GM23338 (cell line): ENCODE measurements at regions not wholly inside any gene's neighbourhood (a gene's known extent, or its start where the extent isn't known, plus 50 kb on each side); places are given as distances from the start of the nearest gene placed in this dataset.

Source experiments
- ATAC-seq: fragments of 200-7000 bp; cut with Tn5 transposase; 3 replicates; pipeline ENCODE4 v1.9.1; 2020
- DNase-seq: peaks from one replicate; pipeline ENCODE4 v3.0.0-alpha.2; 2015; ENCODE audit warnings: low spot score
- H2AFZ ChIP-seq: fragments of 200-600 bp; sonication (generic); 2 replicates; pipeline ENCODE4 v1.8.0; 2016; ENCODE audit warnings: antibody characterized with exemption, mild to moderate bottlenecking, moderate library complexity
- H3F3A ChIP-seq: fragments of 200-600 bp; sonication (generic); replicated peaks from 2 replicates; pipeline ENCODE4 v1.8.0; 2017; ENCODE audit warnings: antibody characterized with exemption, mixed run types, low read depth
- H3K27ac ChIP-seq: fragments of 200-600 bp; sonication (generic); 2 replicates; pipeline ENCODE4 v1.6.1; 2016; ENCODE audit warnings: low read depth
- H3K27me3 ChIP-seq: fragments of 200-600 bp; sonication (generic); 2 replicates; pipeline ENCODE4 v1.8.0; 2016; ENCODE audit warnings: mild to moderate bottlenecking, mixed run types, moderate library complexity; ENCODE audit not compliant: insufficient read depth
- H3K36me3 ChIP-seq: fragments of 200-600 bp; sonication (generic); 2 replicates; pipeline ENCODE4 v1.8.0; 2016; ENCODE audit warnings: mild to moderate bottlenecking; ENCODE audit not compliant: insufficient read depth
- H3K4me1 ChIP-seq: fragments of 200-600 bp; sonication (generic); 2 replicates; pipeline ENCODE4 v1.8.0; 2016; ENCODE audit warnings: mild to moderate bottlenecking, moderate library complexity; ENCODE audit not compliant: insufficient read depth
- H3K4me2 ChIP-seq: fragments of 200-600 bp; sonication (generic); 2 replicates; pipeline ENCODE4 v1.7.1; 2017; ENCODE audit warnings: mixed run types
- H3K4me3 ChIP-seq: fragments of 200-600 bp; sonication (generic); 2 replicates; pipeline ENCODE4 v1.6.1; 2016; ENCODE audit warnings: mixed run types
- H3K79me2 ChIP-seq: fragments of 200-600 bp; sonication (generic); replicated peaks from 2 replicates; pipeline ENCODE4 v1.8.0; 2017; ENCODE audit warnings: mild to moderate bottlenecking; ENCODE audit not compliant: insufficient read depth
- H3K9me2 ChIP-seq: fragments of 200-600 bp; sonication (generic); 2 replicates; pipeline ENCODE4 v1.8.0; 2017; ENCODE audit not compliant: insufficient read depth
- H4K20me1 ChIP-seq: fragments of 200-600 bp; sonication (generic); replicated peaks from 2 replicates; pipeline ENCODE4 v1.8.0; 2017; ENCODE audit warnings: mild to moderate bottlenecking; ENCODE audit not compliant: insufficient read depth
- H3K27ac Mint-ChIP-seq: 2 replicates; pipeline ENCODE4 v1.8.0; 2020; ENCODE audit warnings: inconsistent platforms, mild to moderate bottlenecking, moderate library complexity, mixed read lengths
- H3K27me3 Mint-ChIP-seq: 3 replicates; pipeline ENCODE4 v1.8.0; 2022; ENCODE audit warnings: low read depth, mild to moderate bottlenecking, moderate library complexity, mixed read lengths, inconsistent platforms; ENCODE audit not compliant: insufficient read depth, poor library complexity
- H3K36me3 Mint-ChIP-seq: 3 replicates; pipeline ENCODE4 v1.8.0; 2021; ENCODE audit warnings: low read depth, mild to moderate bottlenecking, inconsistent platforms, moderate library complexity, mixed read lengths
- H3K4me1 Mint-ChIP-seq: 3 replicates; pipeline ENCODE4 v1.8.0; 2020; ENCODE audit warnings: mild to moderate bottlenecking, inconsistent platforms, mixed read lengths
- H3K4me3 Mint-ChIP-seq: 3 replicates; pipeline ENCODE4 v1.8.0; 2021; ENCODE audit warnings: moderate library complexity, mild to moderate bottlenecking, inconsistent platforms, mixed read lengths
- H3K9me3 Mint-ChIP-seq: 3 replicates; pipeline ENCODE4 v1.8.0; 2020; ENCODE audit warnings: moderate library complexity, mild to moderate bottlenecking, inconsistent platforms, mixed read lengths
- CREB1 ChIP-seq: fragments of 250-450 bp; sonication (Bioruptor Pico); IDR thresholded peaks from 2 replicates; pipeline ENCODE4 v1.5.0; 2020; ENCODE audit warnings: low read depth, mild to moderate bottlenecking, moderate library complexity
- CTCF ChIP-seq, 2 experiments: fragments of 200-600 bp in 1 of 2; sonication (generic) in 1 of 2; conservative IDR thresholded peaks; 2 replicates each; pipeline versions ENCODE4 v1.5.1 to v1.6.1; 2016 to 2017; ENCODE audit warnings: antibody characterized with exemption in 2 of 2, low read depth in 2 of 2, mild to moderate bottlenecking in 2 of 2, moderate library complexity in 1 of 2
- ETS1 ChIP-seq: IDR thresholded peaks from 2 replicates; pipeline ENCODE4 v1.6.1; 2016; ENCODE audit warnings: antibody characterized with exemption
- EZH2 ChIP-seq: fragments of 200-600 bp; sonication (generic); IDR thresholded peaks from one replicate; pipeline ENCODE4 v1.8.0; 2017; ENCODE audit warnings: antibody characterized with exemption, mild to moderate bottlenecking, low read depth; ENCODE audit not compliant: unreplicated experiment
- EZH2phosphoT487 ChIP-seq: fragments of 200-600 bp; sonication (generic); IDR thresholded peaks from one replicate; pipeline ENCODE4 v1.8.1; 2018; ENCODE audit warnings: antibody characterized with exemption; ENCODE audit not compliant: unreplicated experiment
- JUNB ChIP-seq: IDR thresholded peaks from one replicate; pipeline ENCODE4 v1.6.1; 2016; ENCODE audit warnings: antibody characterized with exemption; ENCODE audit not compliant: unreplicated experiment
- NANOG ChIP-seq: IDR thresholded peaks from 2 replicates; pipeline ENCODE4 v1.6.1; 2016; ENCODE audit warnings: antibody characterized with exemption, borderline replicate concordance
- POLR2AphosphoS5 ChIP-seq: IDR thresholded peaks from 2 replicates; pipeline ENCODE4 v1.6.1; 2016; ENCODE audit warnings: antibody characterized with exemption, low read depth
- REST ChIP-seq: IDR thresholded peaks from one replicate; pipeline ENCODE4 v1.6.1; 2018; ENCODE audit warnings: antibody characterized with exemption; ENCODE audit not compliant: unreplicated experiment
- STAT1 ChIP-seq: IDR thresholded peaks from one replicate; pipeline ENCODE4 v1.6.1; 2016; ENCODE audit warnings: antibody characterized with exemption; ENCODE audit not compliant: unreplicated experiment
- ZNF114 ChIP-seq: fragments of 250-450 bp; sonication (Bioruptor Pico); IDR thresholded peaks from 2 replicates; pipeline ENCODE4 v1.5.0; 2020; ENCODE audit warnings: mild to moderate bottlenecking, moderate library complexity
- ZNF331 ChIP-seq: fragments of 250-450 bp; sonication (Bioruptor Pico); IDR thresholded peaks from 2 replicates; pipeline ENCODE4 v1.5.0; 2020; ENCODE audit warnings: low read depth, mild to moderate bottlenecking, moderate library complexity
- ZNF462 ChIP-seq: fragments of 250-450 bp; sonication (Bioruptor Pico); IDR thresholded peaks from 2 replicates; pipeline ENCODE4 v1.5.0; 2020; ENCODE audit warnings: mild to moderate bottlenecking, moderate library complexity

- Mint-ChIP-seq H3K4me3 (no peak overlapping the region), H3K4me1 (peaks cover 8% of the 10 kb centered on the region), H3K9me3 (peaks cover 2% of the 10 kb centered on the region; the same call in 1 of the 3 replicates), H3K27ac (no peak overlapping the region), H3K27me3 (peaks cover 31% of the 10 kb centered on the region), H3K36me3 (no peaks in the 10 kb centered on the region; the same call in 2 of the 3 replicates)
- Histone ChIP-seq H3F3A (no peaks in the 10 kb centered on the region), H3K36me3 (no peaks in the 10 kb centered on the region), H3K4me2 (no peak overlapping the region), H3K9me2 (no peaks in the 10 kb centered on the region), H3K27me3 (peaks cover 41% of the 10 kb centered on the region), H3K4me1 (peaks cover 3% of the 10 kb centered on the region), H3K27ac (no peak overlapping the region), H2AFZ (no peak overlapping the region), H3K79me2 (no peaks in the 10 kb centered on the region), H4K20me1 (no peaks in the 10 kb centered on the region), H3K4me3 (no peak overlapping the region)
- TF ChIP-seq ZNF331 (CRISPR knock-in tag), result no peak
- no peak for TF ChIP-seq ZNF114 (CRISPR knock-in tag)
- TF ChIP-seq CTCF (conservative IDR thresholded peaks at IDR 0.05; ENCODE audit: low read depth in 2 of 2), result no peak
- no peak for TF ChIP-seq EZH2
- no peak for TF ChIP-seq JUNB
- TF ChIP-seq POLR2AphosphoS5, result no peak
- TF ChIP-seq EZH2phosphoT487, result no peak
- no peak for TF ChIP-seq STAT1
- TF ChIP-seq NANOG, result no peak
- no peak for TF ChIP-seq REST
- no peak for TF ChIP-seq ETS1
- TF ChIP-seq CREB1, result no peak
- TF ChIP-seq ZNF462 (CRISPR knock-in tag), result no peak
- DNase-seq (no peak), ATAC-seq (no peak)
These were observed 73.8 kb downstream of the C9orf50 start for GRCh38 chr9:129547063-129547462.
